ENCODE measurements at regions not wholly inside any gene's neighbourhood (a gene's known extent, or its start where the extent isn't known, plus 50 kb on each side); places are given as distances from the start of the nearest gene placed in this dataset.

DNA sequence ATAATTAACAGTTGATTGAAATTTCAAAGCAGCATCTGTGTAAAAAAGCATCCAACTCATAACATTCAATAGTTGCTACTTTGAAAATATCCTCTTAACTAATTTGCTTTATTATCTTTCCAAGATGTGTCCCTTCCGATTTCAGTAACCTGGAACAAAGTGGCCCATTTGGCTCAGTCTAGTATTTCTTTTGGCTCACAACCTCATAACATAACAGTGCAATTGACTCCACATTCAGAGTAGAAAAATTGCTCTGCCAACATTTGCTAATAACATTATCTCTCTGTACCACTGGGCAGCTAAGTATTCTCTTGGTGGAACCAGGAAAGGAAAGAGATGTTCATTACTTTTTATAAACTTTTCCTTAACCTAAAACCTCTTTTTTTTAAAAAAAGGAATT, 571.1 kb upstream of the ARGLU1 start:
- TF ChIP-seq, protein P1, sequence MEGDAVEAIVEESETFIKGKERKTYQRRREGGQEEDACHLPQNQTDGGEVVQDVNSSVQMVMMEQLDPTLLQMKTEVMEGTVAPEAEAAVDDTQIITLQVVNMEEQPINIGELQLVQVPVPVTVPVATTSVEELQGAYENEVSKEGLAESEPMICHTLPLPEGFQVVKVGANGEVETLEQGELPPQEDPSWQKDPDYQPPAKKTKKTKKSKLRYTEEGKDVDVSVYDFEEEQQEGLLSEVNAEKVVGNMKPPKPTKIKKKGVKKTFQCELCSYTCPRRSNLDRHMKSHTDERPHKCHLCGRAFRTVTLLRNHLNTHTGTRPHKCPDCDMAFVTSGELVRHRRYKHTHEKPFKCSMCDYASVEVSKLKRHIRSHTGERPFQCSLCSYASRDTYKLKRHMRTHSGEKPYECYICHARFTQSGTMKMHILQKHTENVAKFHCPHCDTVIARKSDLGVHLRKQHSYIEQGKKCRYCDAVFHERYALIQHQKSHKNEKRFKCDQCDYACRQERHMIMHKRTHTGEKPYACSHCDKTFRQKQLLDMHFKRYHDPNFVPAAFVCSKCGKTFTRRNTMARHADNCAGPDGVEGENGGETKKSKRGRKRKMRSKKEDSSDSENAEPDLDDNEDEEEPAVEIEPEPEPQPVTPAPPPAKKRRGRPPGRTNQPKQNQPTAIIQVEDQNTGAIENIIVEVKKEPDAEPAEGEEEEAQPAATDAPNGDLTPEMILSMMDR (IDR thresholded peaks at IDR 0.05; ENCODE audit: unreplicated experiment in 3 of 3): no peak
- H3K4me3 Mint-ChIP-seq: no peak overlapping the region
- no peaks in the 10 kb centered on the region for H3K36me3 Mint-ChIP-seq (ENCODE audit: low read depth)
- H3K27me3 Mint-ChIP-seq (ENCODE audit: low read depth): peaks cover 4% of the 10 kb centered on the region
- H3K27ac Mint-ChIP-seq: no peak overlapping the region
- H3K4me1 Mint-ChIP-seq: peaks cover 5% of the 10 kb centered on the region
- H3K9me3 Mint-ChIP-seq: no peaks in the 10 kb centered on the region

DNA sequence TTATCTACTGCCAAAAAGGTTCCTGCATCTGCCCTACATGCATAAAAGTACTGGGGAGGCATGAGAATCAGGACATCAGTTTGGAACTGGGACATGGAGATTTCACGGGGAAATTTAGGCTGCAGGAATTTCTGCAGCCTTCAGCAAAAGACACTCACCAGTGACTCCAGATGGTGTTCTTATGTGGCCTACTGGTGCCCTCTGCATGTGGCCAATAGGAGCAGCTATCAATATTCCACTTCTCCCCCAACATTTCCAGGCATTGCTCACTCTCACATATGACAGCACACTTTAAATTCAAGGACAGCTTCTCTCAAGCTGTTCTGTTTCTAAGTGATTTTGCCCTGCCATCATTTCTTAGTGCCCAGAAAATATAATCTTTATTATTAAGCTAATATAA, 570.5 kb upstream of the ARGLU1 start:
- Mint-ChIP-seq H3K4me1 (peaks cover 5% of the 10 kb centered on the region), H3K36me3 (ENCODE audit: low read depth) (no peaks in the 10 kb centered on the region), H3K4me3 (no peak overlapping the region), H3K27ac (no peak overlapping the region), H3K27me3 (ENCODE audit: low read depth) (peaks cover 4% of the 10 kb centered on the region), H3K9me3 (no peaks in the 10 kb centered on the region)
- TF ChIP-seq, protein P1 (IDR thresholded peaks at IDR 0.05; ENCODE audit: unreplicated experiment in 3 of 3): no peak

DNA sequence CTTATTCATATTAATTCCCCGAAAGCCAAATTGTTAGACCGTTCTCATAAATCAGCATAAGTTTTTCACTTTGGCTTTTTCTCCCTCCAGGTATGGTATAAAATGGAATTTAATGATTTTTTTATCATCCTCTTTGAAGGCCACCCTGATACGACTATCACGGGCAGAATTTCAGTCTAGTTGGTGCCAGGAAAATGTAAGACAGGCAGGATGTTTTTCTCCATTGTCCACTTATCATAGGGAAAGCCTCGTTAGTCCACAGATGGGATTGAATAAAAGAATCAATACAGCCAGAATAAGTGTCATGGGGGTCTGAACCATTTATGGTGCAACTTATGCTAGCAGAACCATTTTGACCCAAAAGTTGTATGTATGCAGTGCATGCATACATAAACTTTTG, 566.0 kb upstream of the ARGLU1 start:
- Mint-ChIP-seq H3K27me3 (ENCODE audit: low read depth) (no peaks in the 10 kb centered on the region), H3K4me1 (peaks cover 2% of the 10 kb centered on the region), H3K9me3 (no peaks in the 10 kb centered on the region), H3K36me3 (ENCODE audit: low read depth) (no peaks in the 10 kb centered on the region), H3K27ac (no peak overlapping the region), H3K4me3 (no peak overlapping the region)
- TF ChIP-seq, protein P1 (IDR thresholded peaks at IDR 0.05; ENCODE audit: unreplicated experiment in 3 of 3): no peak

DNA sequence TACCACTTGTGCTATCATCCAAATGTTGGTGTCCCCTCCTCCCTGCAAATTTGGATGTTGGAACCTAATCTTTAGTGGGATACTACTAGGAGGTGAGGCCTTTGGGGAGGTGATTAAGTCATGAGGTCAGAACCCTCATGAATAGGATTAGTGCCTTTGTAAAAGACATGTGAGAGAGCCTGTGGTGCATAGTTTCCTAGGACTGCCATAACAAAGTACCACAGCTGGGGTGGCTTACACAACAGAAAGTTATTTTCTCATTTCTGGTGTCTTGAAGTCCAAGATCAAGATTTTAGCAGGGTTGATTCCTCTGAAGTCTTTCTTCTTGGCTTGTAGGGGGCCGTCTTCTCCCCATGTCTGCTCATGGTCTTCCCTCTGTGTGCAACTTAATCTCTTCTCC, 562.6 kb upstream of the ARGLU1 start:
- no peak overlapping the region for H3K4me3 Mint-ChIP-seq
- H3K9me3 Mint-ChIP-seq: peaks cover 11% of the 10 kb centered on the region
- TF ChIP-seq, protein P1 (IDR thresholded peaks at IDR 0.05; ENCODE audit: unreplicated experiment in 3 of 3): no peak

DNA sequence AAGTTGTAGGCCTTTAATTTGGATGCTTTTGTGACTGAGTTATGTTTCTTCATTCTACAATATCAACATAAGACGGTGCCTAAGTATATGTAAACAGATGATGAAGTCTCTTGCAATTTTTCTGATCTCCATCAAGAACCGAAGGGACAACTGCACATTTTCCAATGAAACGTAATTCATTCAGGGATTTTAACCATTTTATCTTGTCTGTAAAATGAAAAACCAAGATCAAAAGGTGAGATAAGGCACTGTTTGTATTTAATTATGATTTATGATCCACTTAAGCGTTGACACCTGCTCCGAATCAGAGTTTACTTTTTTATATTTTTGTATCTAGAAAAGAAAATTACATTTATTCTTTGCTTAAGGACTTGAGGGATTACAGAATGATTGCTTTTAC, 556.8 kb upstream of the ARGLU1 start:
- Mint-ChIP-seq H3K9me3 (peaks cover 11% of the 10 kb centered on the region), H3K27me3 (ENCODE audit: low read depth) (peaks cover 13% of the 10 kb centered on the region), H3K4me1 (peaks cover 5% of the 10 kb centered on the region), H3K4me3 (no peak overlapping the region), H3K27ac (no peak overlapping the region), H3K36me3 (ENCODE audit: low read depth) (no peaks in the 10 kb centered on the region)
- TF ChIP-seq, protein P1 (IDR thresholded peaks at IDR 0.05; ENCODE audit: unreplicated experiment in 3 of 3): no peak

More for the DNA sequence above, 562.6 kb upstream of the ARGLU1 start:
- Mint-ChIP-seq H3K36me3 (ENCODE audit: low read depth) (no peaks in the 10 kb centered on the region), H3K27ac (no peak overlapping the region), H3K27me3 (ENCODE audit: low read depth) (peaks cover 13% of the 10 kb centered on the region), H3K4me1 (no peaks in the 10 kb centered on the region)

DNA sequence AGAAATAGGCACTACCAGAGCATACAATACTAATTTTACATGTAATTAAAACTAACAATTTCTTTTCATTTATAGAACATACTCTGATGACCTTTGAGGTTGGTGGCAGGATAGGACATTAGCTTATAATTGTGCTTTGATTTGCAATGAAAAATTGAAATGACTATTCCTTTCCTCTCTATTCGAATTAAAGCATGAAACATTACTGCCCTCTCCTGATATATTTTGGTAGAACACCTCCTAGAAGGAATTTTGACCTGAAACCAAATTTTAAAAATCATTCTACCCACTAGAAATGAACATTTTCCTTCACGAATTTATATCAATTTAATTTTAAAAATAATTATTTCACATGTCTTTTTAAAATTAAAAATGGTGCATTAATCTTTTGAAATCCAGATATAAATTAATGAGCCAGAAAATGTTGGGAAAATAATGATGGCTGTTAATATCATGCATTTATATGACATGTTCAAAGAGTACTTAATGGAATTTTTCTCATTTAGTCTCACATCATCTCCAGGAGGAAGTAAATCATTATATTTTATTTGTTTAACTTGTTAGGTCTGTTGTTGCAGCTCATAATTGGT, 556.3 kb upstream of the ARGLU1 start:
- Mint-ChIP-seq H3K4me3 (no peak overlapping the region), H3K9me3 (peaks cover 11% of the 10 kb centered on the region), H3K27me3 (ENCODE audit: low read depth) (peaks cover 13% of the 10 kb centered on the region), H3K4me1 (peaks cover 5% of the 10 kb centered on the region), H3K36me3 (ENCODE audit: low read depth) (no peaks in the 10 kb centered on the region), H3K27ac (no peak overlapping the region)
- TF ChIP-seq, protein P1 (IDR thresholded peaks at IDR 0.05; ENCODE audit: unreplicated experiment in 3 of 3): peak; percentile 73 to 87 (median 74)
